ENCODE measurements at regions not wholly inside any gene's neighbourhood (a gene's known extent, or its start where the extent isn't known, plus 50 kb on each side); places are given as distances from the start of the nearest gene placed in this dataset.

DNA sequence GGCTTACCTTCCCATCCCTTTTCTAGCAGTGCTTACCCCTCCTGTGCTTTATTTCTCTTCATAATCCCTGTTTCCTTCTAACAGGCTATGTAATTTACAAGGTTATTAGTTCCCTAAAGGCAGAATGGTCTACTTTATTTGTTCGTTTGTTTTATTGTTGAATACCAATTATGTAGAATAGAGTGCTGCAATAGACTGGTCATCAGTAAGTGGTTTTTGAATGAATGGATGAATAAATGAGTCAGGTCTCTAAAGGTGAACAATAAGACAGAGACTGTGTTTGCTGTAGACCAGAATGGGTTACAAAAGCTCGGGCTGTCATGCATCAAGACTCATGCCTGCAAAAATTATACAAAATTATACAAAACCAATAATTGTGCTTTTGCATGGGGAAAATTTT, 332.0 kb downstream of the IRS1 start:
- TF ChIP-seq, protein P1, sequence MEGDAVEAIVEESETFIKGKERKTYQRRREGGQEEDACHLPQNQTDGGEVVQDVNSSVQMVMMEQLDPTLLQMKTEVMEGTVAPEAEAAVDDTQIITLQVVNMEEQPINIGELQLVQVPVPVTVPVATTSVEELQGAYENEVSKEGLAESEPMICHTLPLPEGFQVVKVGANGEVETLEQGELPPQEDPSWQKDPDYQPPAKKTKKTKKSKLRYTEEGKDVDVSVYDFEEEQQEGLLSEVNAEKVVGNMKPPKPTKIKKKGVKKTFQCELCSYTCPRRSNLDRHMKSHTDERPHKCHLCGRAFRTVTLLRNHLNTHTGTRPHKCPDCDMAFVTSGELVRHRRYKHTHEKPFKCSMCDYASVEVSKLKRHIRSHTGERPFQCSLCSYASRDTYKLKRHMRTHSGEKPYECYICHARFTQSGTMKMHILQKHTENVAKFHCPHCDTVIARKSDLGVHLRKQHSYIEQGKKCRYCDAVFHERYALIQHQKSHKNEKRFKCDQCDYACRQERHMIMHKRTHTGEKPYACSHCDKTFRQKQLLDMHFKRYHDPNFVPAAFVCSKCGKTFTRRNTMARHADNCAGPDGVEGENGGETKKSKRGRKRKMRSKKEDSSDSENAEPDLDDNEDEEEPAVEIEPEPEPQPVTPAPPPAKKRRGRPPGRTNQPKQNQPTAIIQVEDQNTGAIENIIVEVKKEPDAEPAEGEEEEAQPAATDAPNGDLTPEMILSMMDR (IDR thresholded peaks at IDR 0.05; ENCODE audit: low read depth, low read length), result no peak
- no peak overlapping the region for H3K4me3 ChIP-seq
- no peaks in the 10 kb centered on the region for H3K9me3 ChIP-seq (ENCODE audit: low read depth)
- no peaks in the 10 kb centered on the region for H3K27me3 ChIP-seq
- H3K36me3 ChIP-seq, result no peaks in the 10 kb centered on the region
- DNase-seq (ENCODE audit: low read depth in 1 of 2, low spot score in 1 of 2), result no peak
- no peak overlapping the region for H3K27ac ChIP-seq
- H3K4me1 ChIP-seq (ENCODE audit: low read depth), result peaks cover 11% of the 10 kb centered on the region

DNA sequence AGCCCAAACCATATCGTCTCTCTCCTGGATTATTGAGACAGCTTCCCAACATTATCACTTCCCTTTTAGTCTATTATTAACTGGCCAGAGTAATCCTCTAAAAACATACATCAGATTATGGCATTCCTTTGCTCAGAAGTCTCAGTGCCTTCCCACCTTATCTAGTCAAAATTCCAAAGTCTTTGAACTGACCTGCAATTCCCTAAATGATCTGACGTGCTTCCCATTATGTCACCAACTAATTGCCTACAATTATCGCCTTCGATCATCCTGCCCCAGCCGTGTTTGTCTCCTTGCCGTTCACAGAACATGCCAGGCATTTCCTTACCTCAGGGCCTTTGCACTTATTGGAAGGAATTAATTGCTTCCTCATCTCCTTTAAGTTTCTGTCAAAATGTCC, 332.4 kb downstream of the IRS1 start:
- no peak for DNase-seq (ENCODE audit: low read depth in 1 of 2, low spot score in 1 of 2)
- H3K9me3 ChIP-seq (ENCODE audit: low read depth), result no peaks in the 10 kb centered on the region

DNA sequence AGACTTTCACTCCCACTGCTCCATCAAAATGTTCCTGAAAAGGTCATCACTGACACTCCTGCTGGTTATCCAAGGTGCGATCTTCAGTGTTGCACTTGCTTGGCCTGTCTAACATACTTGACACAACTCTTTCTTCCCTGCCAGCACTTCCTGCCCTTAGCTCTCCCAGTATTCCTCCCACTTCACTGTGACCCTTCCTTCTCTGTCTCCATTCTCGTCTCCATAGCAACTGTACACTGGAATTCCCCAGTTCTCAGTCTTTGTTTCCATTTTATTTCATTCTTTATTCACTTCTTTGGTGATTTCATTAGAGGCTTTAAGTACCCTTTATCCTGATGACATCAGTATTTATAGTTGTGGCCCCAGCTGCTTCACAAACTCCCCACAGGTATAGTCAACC, 333.0 kb downstream of the IRS1 start:
- TF ChIP-seq, protein P1 (IDR thresholded peaks at IDR 0.05; ENCODE audit: low read depth, low read length), result no peak
- H3K4me1 ChIP-seq (ENCODE audit: low read depth), result peaks cover 11% of the 10 kb centered on the region
- DNase-seq (ENCODE audit: low read depth in 1 of 2, low spot score in 1 of 2), result no peak

More for the DNA sequence above, 332.4 kb downstream of the IRS1 start:
- H3K36me3 ChIP-seq, result no peaks in the 10 kb centered on the region
- TF ChIP-seq, protein P1 (IDR thresholded peaks at IDR 0.05; ENCODE audit: low read depth, low read length), result no peak
- H3K27me3 ChIP-seq, result no peaks in the 10 kb centered on the region
- H3K27ac ChIP-seq, result peak overlapping the region; percentile 26
- peaks cover 11% of the 10 kb centered on the region for H3K4me1 ChIP-seq (ENCODE audit: low read depth)
- no peak overlapping the region for H3K4me3 ChIP-seq

DNA sequence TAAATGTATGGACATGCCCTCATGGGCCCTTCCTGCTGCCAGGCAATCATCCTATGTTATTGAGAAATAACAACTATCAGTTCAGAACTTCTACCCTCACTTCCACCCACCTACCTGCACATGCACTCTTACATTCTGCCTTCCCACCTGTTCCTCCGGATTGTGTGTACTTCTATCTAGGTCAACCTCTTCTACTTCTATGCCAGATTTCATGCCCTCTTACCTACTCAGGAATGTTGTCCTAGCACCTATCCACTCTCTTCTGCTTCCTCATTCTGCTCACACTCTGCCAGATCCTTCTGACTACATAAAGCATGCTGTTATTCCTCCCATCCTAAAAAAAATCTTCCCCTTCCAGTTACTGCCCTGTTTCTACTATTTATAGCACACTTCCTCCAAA, 333.5 kb downstream of the IRS1 start:
- Histone ChIP-seq H3K9me3 (ENCODE audit: low read depth) (no peaks in the 10 kb centered on the region), H3K4me3 (no peak overlapping the region), H3K27ac (peak overlapping the region; percentile 26), H3K27me3 (no peaks in the 10 kb centered on the region), H3K36me3 (no peaks in the 10 kb centered on the region), H3K4me1 (ENCODE audit: low read depth) (peaks cover 11% of the 10 kb centered on the region)
- TF ChIP-seq, protein P1 (IDR thresholded peaks at IDR 0.05; ENCODE audit: low read depth, low read length), result no peak
- DNase-seq (ENCODE audit: low read depth in 1 of 2, low spot score in 1 of 2), result no peak

More for the DNA sequence above, 333.0 kb downstream of the IRS1 start:
- Histone ChIP-seq H3K36me3 (no peaks in the 10 kb centered on the region), H3K27me3 (no peaks in the 10 kb centered on the region), H3K4me3 (no peak overlapping the region), H3K9me3 (ENCODE audit: low read depth) (no peaks in the 10 kb centered on the region), H3K27ac (peak overlapping the region; percentile 26)

DNA sequence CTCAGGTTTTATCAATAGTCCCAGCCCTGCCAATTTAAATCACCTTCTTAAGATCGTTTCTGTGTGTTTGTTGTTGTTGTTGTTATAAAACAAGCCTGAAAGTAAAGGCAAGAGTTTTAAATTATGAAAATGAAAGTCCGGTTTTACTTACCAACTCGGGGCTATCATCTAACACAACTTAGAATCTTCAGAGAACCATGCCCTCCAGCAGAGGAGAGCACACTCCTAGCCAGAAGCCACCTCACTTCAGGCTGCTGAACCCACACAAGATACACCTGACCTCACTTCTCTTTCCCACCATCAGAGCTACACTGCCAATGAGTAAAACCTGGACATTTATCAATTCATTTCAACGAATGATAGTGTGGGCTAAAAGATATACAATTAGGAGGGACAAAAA, 335.2 kb downstream of the IRS1 start:
- Histone ChIP-seq H3K36me3 (no peaks in the 10 kb centered on the region), H3K27ac (no peak overlapping the region), H3K9me3 (ENCODE audit: low read depth) (no peaks in the 10 kb centered on the region), H3K4me1 (ENCODE audit: low read depth) (peaks cover 11% of the 10 kb centered on the region), H3K27me3 (no peaks in the 10 kb centered on the region), H3K4me3 (no peak overlapping the region)
- DNase-seq (ENCODE audit: low read depth in 1 of 2, low spot score in 1 of 2), result no peak
- TF ChIP-seq, protein P1 (IDR thresholded peaks at IDR 0.05; ENCODE audit: low read depth, low read length), result no peak

DNA sequence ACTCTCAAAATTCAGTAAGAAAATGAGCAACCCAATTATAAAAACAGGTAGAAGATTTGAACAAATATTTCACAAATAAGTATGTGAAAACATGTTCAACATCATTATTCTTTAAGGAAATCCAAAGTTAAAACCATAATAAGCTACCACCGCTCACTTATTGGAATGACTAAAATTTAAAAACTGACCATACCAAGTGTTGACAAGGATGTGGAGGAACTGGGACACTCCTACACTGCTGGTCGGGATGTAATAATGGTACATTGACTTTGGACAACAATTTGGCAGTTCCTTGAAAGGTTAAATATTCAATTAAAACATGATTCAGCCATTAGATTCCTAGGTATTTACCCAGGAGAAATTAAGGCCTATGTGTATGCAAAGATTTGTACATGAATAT, 336.5 kb downstream of the IRS1 start:
- TF ChIP-seq, protein P1 (IDR thresholded peaks at IDR 0.05; ENCODE audit: low read depth, low read length), result no peak
- H3K27ac ChIP-seq, result no peak overlapping the region
- H3K27me3 ChIP-seq, result no peaks in the 10 kb centered on the region
- H3K4me1 ChIP-seq (ENCODE audit: low read depth), result peaks cover 11% of the 10 kb centered on the region
- no peak for DNase-seq (ENCODE audit: low read depth in 1 of 2, low spot score in 1 of 2)
- no peaks in the 10 kb centered on the region for H3K36me3 ChIP-seq
- H3K9me3 ChIP-seq (ENCODE audit: low read depth), result no peaks in the 10 kb centered on the region
- no peak overlapping the region for H3K4me3 ChIP-seq

Data from cardiac muscle cell (in vitro differentiated cells and primary cell).